Astrocyte (in vitro differentiated cells and primary cell): ENCODE measurements at regions not wholly inside any gene's neighbourhood (a gene's known extent, or its start where the extent isn't known, plus 50 kb on each side); places are given as distances from the start of the nearest gene placed in this dataset.

Experiments
- CTCF ChIP-seq: IDR thresholded peaks from 2 replicates; pipeline ENCODE4 v1.5.1; 2011; ENCODE audit warnings: low read depth, mild to moderate bottlenecking, inconsistent platforms, low read length, moderate library complexity; ENCODE audit not compliant: insufficient read depth
- EZH2 ChIP-seq: IDR thresholded peaks from 2 replicates; pipeline ENCODE4 v1.6.1; 2012; ENCODE audit warnings: mild to moderate bottlenecking, low read length, inconsistent platforms; ENCODE audit not compliant: insufficient read depth

DNA sequence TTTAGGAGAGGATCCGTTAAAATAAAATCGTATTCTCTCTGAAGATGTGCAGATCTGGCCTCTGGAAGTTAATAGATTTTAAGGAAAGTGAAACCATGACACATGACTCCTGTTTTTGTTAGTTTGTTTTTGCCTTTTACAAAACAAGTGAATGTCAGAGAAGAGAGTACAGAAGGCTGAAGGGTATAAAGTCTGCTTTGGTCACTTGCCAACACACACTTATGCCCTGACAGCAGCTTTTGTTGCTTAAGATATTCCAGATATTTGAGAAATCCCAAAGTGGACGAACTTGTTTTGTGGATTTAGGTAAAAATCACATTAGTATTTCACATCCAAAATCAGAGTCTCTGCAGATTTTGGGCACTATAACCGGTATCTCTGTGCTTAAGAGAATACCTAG, 192.4 kb upstream of the RASGEF1B start:
- TF ChIP-seq CTCF: no peak
- no peak for TF ChIP-seq EZH2
